GM21529 (cell line): ENCODE measurements at regions not wholly inside any gene's neighbourhood (a gene's known extent, or its start where the extent isn't known, plus 50 kb on each side); places are given as distances from the start of the nearest gene placed in this dataset.
"Not testable (repeated sequence)": the region's sequence is repeated elsewhere in the genome, so short reads cannot be mapped to it uniquely, and the experiment has no call there.

Source experiments
- ATAC-seq: cut with Tn5 transposase; IDR thresholded peaks from one replicate; pipeline ENCODE4 v1.9.1; 2021; ENCODE audit not compliant: unreplicated experiment

GRCh38 chrX:138014577-138014976, 448.6 kb downstream of the ZIC3 start:
- no peak for ATAC-seq

- ATAC-seq, result no peak
Measured at GRCh38 chrX:138018145-138018799, 452.3 kb downstream of the ZIC3 start.

- ATAC-seq, result no peak
Measured at GRCh38 chrX:138020941-138021340, 455.0 kb downstream of the ZIC3 start.

- no peak for ATAC-seq
Measured at GRCh38 chrX:138026211-138026610, 460.3 kb downstream of the ZIC3 start.

GRCh38 chrX:138031715-138032114, 465.8 kb downstream of the ZIC3 start:
- ATAC-seq, result no peak

GRCh38 chrX:138034136-138034535, 468.2 kb downstream of the ZIC3 start:
- ATAC-seq, result no peak

GRCh38 chrX:138037548-138037947, 471.6 kb downstream of the ZIC3 start:
- no peak for ATAC-seq

- ATAC-seq, result no peak
Measured at GRCh38 chrX:138057883-138058282, 492.0 kb downstream of the ZIC3 start.

GRCh38 chrX:138058931-138059330, 493.0 kb downstream of the ZIC3 start:
- no peak for ATAC-seq

- ATAC-seq, result no peak
Measured at GRCh38 chrX:138067415-138067814, 501.5 kb downstream of the ZIC3 start.

- no peak for ATAC-seq
Measured at GRCh38 chrX:138073626-138074025, 507.7 kb downstream of the ZIC3 start.

GRCh38 chrX:138082251-138082650, 516.3 kb downstream of the ZIC3 start:
- ATAC-seq, result no peak

- ATAC-seq, result no peak
Measured at GRCh38 chrX:138082896-138083295, 517.0 kb downstream of the ZIC3 start.

GRCh38 chrX:138110910-138111309, 545.0 kb downstream of the ZIC3 start:
- not testable (repeated sequence) for ATAC-seq

GRCh38 chrX:138127314-138127713, 561.4 kb downstream of the ZIC3 start:
- no peak for ATAC-seq

- ATAC-seq, result peak; percentile 92
Measured at GRCh38 chrX:138128027-138128671, 562.2 kb downstream of the ZIC3 start.

- no peak for ATAC-seq
Measured at GRCh38 chrX:138150709-138151108, 560.8 kb downstream of the FGF13 start.

- ATAC-seq, result no peak
Measured at GRCh38 chrX:138157850-138158249, 553.7 kb downstream of the FGF13 start.

GRCh38 chrX:138191998-138192397, 519.5 kb downstream of the FGF13 start:
- no peak for ATAC-seq

- ATAC-seq, result no peak
Measured at GRCh38 chrX:138229718-138230117, 481.8 kb downstream of the FGF13 start.

- no peak for ATAC-seq
Measured at GRCh38 chrX:138240266-138240665, 471.3 kb downstream of the FGF13 start.

GRCh38 chrX:138254001-138254400, 457.5 kb downstream of the FGF13 start:
- ATAC-seq, result no peak

- no peak for ATAC-seq
Measured at GRCh38 chrX:138255373-138255772, 456.1 kb downstream of the FGF13 start.
